H1 (cell line): ENCODE measurements at regions not wholly inside any gene's neighbourhood (a gene's known extent, or its start where the extent isn't known, plus 50 kb on each side); places are given as distances from the start of the nearest gene placed in this dataset.

Source experiments
- CBX8 ChIP-seq: fragments of 300-800, 300-1000 bp; sonication (generic); IDR thresholded peaks from 2 replicates; pipeline ENCODE4 v1.7.1; 2016; ENCODE audit warnings: low read depth, low read length, borderline replicate concordance
- CHD7 ChIP-seq: fragments of 300-600 bp; sonication (generic); IDR thresholded peaks from 2 replicates; pipeline ENCODE4 v1.7.1; 2012; ENCODE audit warnings: low read length, moderate library complexity, mild to moderate bottlenecking, inconsistent platforms; ENCODE audit not compliant: insufficient replicate concordance
- SIX5 ChIP-seq: IDR thresholded peaks from 2 replicates; pipeline ENCODE4 v1.6.1; 2011; ENCODE audit warnings: mild to moderate bottlenecking, low read depth, low read length
- SUZ12 ChIP-seq: fragments of 200-600 bp; sonication (generic); IDR thresholded peaks from 2 replicates; pipeline ENCODE4 v1.6.1; 2012; ENCODE audit warnings: mild to moderate bottlenecking, inconsistent platforms, low read length, moderate library complexity, mixed read lengths

GRCh38 chr12:11568762-11569478 lies 80.6 kb upstream of the ETV6 start (continued):
- TF ChIP-seq CHD7 = no peak
- TF ChIP-seq SUZ12 = no peak
- no peak for TF ChIP-seq CBX8
- TF ChIP-seq SIX5 = no peak
